Neutrophil (primary cell): ENCODE measurements at regions not wholly inside any gene's neighbourhood (a gene's known extent, or its start where the extent isn't known, plus 50 kb on each side); places are given as distances from the start of the nearest gene placed in this dataset.

Experiments
- H3K27ac ChIP-seq: fragments of 200-600 bp; sonication (generic); 2 replicates; pipeline ENCODE4 v1.5.1; 2016; ENCODE audit warnings: mild to moderate bottlenecking, moderate library complexity
- H3K27me3 ChIP-seq: fragments of 200-600 bp; sonication (generic); 2 replicates; pipeline ENCODE4 v1.6.0; 2016; ENCODE audit warnings: mild to moderate bottlenecking
- H3K36me3 ChIP-seq: fragments of 200-600 bp; sonication (generic); 2 replicates; pipeline ENCODE4 v1.5.1; 2017
- H3K4me1 ChIP-seq, 2 experiments: fragments of 200-600 bp in 1 of 2; sonication (generic) in 1 of 2; 1 replicate in 1 of 2; 2 replicates in 1 of 2; pipeline versions ENCODE4 v1.5.1 to v1.6.1; 2013 to 2016; ENCODE audit warnings: low read depth in 1 of 2, low read length in 1 of 2, mild to moderate bottlenecking in 1 of 2, moderate library complexity in 1 of 2; ENCODE audit not compliant: control insufficient read depth in 1 of 2, insufficient read depth in 1 of 2
- H3K4me3 ChIP-seq, 2 experiments: fragments of 200-600 bp in 1 of 2; sonication (generic) in 1 of 2; 1 replicate in 1 of 2; 2 replicates in 1 of 2; pipeline ENCODE4 v1.5.1; 2013 to 2016; ENCODE audit warnings: low read depth in 1 of 2, low read length in 1 of 2, mild to moderate bottlenecking in 1 of 2, moderate library complexity in 1 of 2
- H3K9me3 ChIP-seq: fragments of 200-600 bp; sonication (generic); 2 replicates; pipeline ENCODE4 v1.5.1; 2016
- CTCF ChIP-seq: fragments of 200-600 bp; sonication (generic); IDR thresholded peaks from 2 replicates; pipeline ENCODE4 v1.5.1; 2016; ENCODE audit warnings: antibody characterized with exemption

GRCh38 chr2:10500601-10501361 lies 52.7 kb upstream of the ODC1 start:
- no peaks in the 10 kb centered on the region for H3K9me3 ChIP-seq

GRCh38 chr2:10499911-10500521 lies 51.9 kb upstream of the ODC1 start:
- Histone ChIP-seq H3K4me1 (no peaks in the 10 kb centered on the region), H3K27ac (no peak overlapping the region), H3K27me3 (peaks cover 42% of the 10 kb centered on the region), H3K36me3 (no peaks in the 10 kb centered on the region), H3K4me3 (no peak overlapping the region), H3K9me3 (no peaks in the 10 kb centered on the region)
- no peak for TF ChIP-seq CTCF

More at GRCh38 chr2:10500601-10501361, 52.7 kb upstream of the ODC1 start:
- TF ChIP-seq CTCF, result no peak
- H3K27ac ChIP-seq, result no peak overlapping the region
- no peaks in the 10 kb centered on the region for H3K36me3 ChIP-seq
- H3K27me3 ChIP-seq, result peaks cover 34% of the 10 kb centered on the region
- H3K4me1 ChIP-seq, result no peaks in the 10 kb centered on the region
- H3K4me3 ChIP-seq, result no peak overlapping the region

GRCh38 chr2:10499275-10499907 lies 51.3 kb upstream of the ODC1 start:
- Histone ChIP-seq H3K4me3 (no peak overlapping the region), H3K4me1 (no peaks in the 10 kb centered on the region), H3K27me3 (peaks cover 46% of the 10 kb centered on the region), H3K9me3 (no peaks in the 10 kb centered on the region), H3K36me3 (no peaks in the 10 kb centered on the region), H3K27ac (no peak overlapping the region)
- no peak for TF ChIP-seq CTCF

GRCh38 chr2:10498525-10499274 lies 50.6 kb upstream of the ODC1 start:
- H3K4me3 ChIP-seq, result no peak overlapping the region
- no peak for TF ChIP-seq CTCF
- no peaks in the 10 kb centered on the region for H3K4me1 ChIP-seq
- H3K27me3 ChIP-seq, result peaks cover 51% of the 10 kb centered on the region
- H3K36me3 ChIP-seq, result no peaks in the 10 kb centered on the region
- H3K9me3 ChIP-seq, result no peaks in the 10 kb centered on the region
- no peak overlapping the region for H3K27ac ChIP-seq
